Neural progenitor cell (in vitro differentiated cells): ENCODE measurements at regions not wholly inside any gene's neighbourhood (a gene's known extent, or its start where the extent isn't known, plus 50 kb on each side); places are given as distances from the start of the nearest gene placed in this dataset.

Experiments used
- DNase-seq: peaks from one replicate; pipeline ENCODE4 v3.0.0-alpha.2; 2016; ENCODE audit warnings: low spot score
- H2AFZ ChIP-seq: fragments of 200-600 bp; sonication (generic); replicated peaks from 2 replicates; pipeline ENCODE4 v1.6.1; 2016; ENCODE audit warnings: antibody characterized with exemption
- H3F3A ChIP-seq: fragments of 200-600 bp; sonication (generic); 2 replicates; pipeline ENCODE4 v1.6.1; 2016; ENCODE audit warnings: antibody characterized with exemption, low read depth
- H3K27ac ChIP-seq: fragments of 200-600 bp; sonication (generic); 2 replicates; pipeline ENCODE4 v1.5.1; 2016; ENCODE audit warnings: mild to moderate bottlenecking
- H3K27me3 ChIP-seq: fragments of 200-600 bp; sonication (generic); 2 replicates; pipeline ENCODE4 v1.6.1; 2016; ENCODE audit warnings: mild to moderate bottlenecking, moderate library complexity
- H3K36me3 ChIP-seq: fragments of 200-600 bp; sonication (generic); 2 replicates; pipeline ENCODE4 v1.5.1; 2016
- H3K4me1 ChIP-seq: fragments of 200-600 bp; sonication (generic); 2 replicates; pipeline ENCODE4 v1.6.1; 2016; ENCODE audit warnings: mixed run types
- H3K4me2 ChIP-seq: fragments of 200-600 bp; sonication (generic); 2 replicates; pipeline ENCODE4 v1.6.1; 2016
- H3K4me3 ChIP-seq: fragments of 200-600 bp; sonication (generic); 2 replicates; pipeline ENCODE4 v1.5.1; 2016
- H3K79me2 ChIP-seq: fragments of 200-600 bp; sonication (generic); 2 replicates; pipeline ENCODE4 v1.6.1; 2016; ENCODE audit warnings: low read depth
- H3K9ac ChIP-seq: fragments of 200-600 bp; sonication (generic); 2 replicates; pipeline ENCODE4 v1.6.1; 2016
- H3K9me3 ChIP-seq: fragments of 200-600 bp; sonication (generic); 2 replicates; pipeline ENCODE4 v1.5.1; 2016; ENCODE audit warnings: low read depth
- H4K20me1 ChIP-seq: fragments of 200-600 bp; sonication (generic); 2 replicates; pipeline ENCODE4 v1.6.1; 2016; ENCODE audit warnings: low read depth
- H3K27ac Mint-ChIP-seq: 3 replicates; pipeline ENCODE4 v1.8.0; 2021; ENCODE audit warnings: mixed read lengths
- H3K27me3 Mint-ChIP-seq: 2 replicates; pipeline ENCODE4 v1.8.0; 2022; ENCODE audit warnings: low read depth, mild to moderate bottlenecking, inconsistent platforms, moderate library complexity, mixed read lengths; ENCODE audit not compliant: insufficient read depth
- H3K36me3 Mint-ChIP-seq: 3 replicates; pipeline ENCODE4 v1.8.0; 2021; ENCODE audit warnings: mixed read lengths
- H3K4me1 Mint-ChIP-seq: 3 replicates; pipeline ENCODE4 v1.8.0; 2021; ENCODE audit warnings: mixed read lengths
- H3K4me3 Mint-ChIP-seq: 3 replicates; pipeline ENCODE4 v1.8.0; 2021; ENCODE audit warnings: mild to moderate bottlenecking, moderate library complexity, mixed read lengths
- H3K9me3 Mint-ChIP-seq: 3 replicates; pipeline ENCODE4 v1.8.0; 2020; ENCODE audit warnings: mixed read lengths
- CTCF ChIP-seq: fragments of 200-600 bp; sonication (generic); IDR thresholded peaks from 2 replicates; pipeline ENCODE4 v1.5.1; 2017; ENCODE audit warnings: antibody characterized with exemption, mild to moderate bottlenecking
- EZH2 ChIP-seq: fragments of 200-600 bp; sonication (generic); IDR thresholded peaks from 2 replicates; pipeline ENCODE4 v1.6.1; 2017; ENCODE audit warnings: antibody characterized with exemption, mild to moderate bottlenecking, moderate library complexity
- EZH2phosphoT487 ChIP-seq: fragments of 200-600 bp; sonication (generic); IDR thresholded peaks from 2 replicates; pipeline ENCODE4 v1.6.1; 2017; ENCODE audit warnings: antibody characterized with exemption

DNA sequence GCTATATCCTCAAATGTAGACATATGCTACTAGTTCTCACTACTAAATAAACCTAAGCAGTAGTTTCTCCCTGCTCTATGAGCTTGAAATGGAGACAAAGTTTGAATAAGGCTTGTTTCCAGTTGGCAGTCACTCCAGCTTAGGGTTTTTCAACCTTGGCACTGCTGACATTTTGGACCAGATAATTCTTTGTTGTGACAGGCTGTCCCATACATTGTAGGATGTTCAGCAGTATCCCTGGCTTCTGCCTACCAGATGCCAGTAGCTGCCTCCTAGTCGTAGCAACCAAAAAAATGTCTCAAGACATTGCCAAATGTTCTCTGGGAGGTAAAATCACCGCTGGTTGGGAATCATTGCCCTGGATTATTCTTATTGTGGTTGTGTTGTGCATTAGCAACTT, 182.7 kb upstream of the PARD3B start:
- TF ChIP-seq EZH2phosphoT487 (no peak), CTCF (no peak), EZH2 (no peak)
- H3K9me3 Mint-ChIP-seq: no peaks in the 10 kb centered on the region
- H3K4me3 Mint-ChIP-seq: no peak overlapping the region
- no peaks in the 10 kb centered on the region for H4K20me1 ChIP-seq
- no peaks in the 10 kb centered on the region for H3K36me3 ChIP-seq
- H3K4me2 ChIP-seq: no peak overlapping the region
- H3K27ac ChIP-seq: no peak overlapping the region
- H3K4me1 Mint-ChIP-seq: peaks cover 29% of the 10 kb centered on the region
- peaks cover 13% of the 10 kb centered on the region for H3K27me3 Mint-ChIP-seq
- H2AFZ ChIP-seq: no peak overlapping the region
- no peaks in the 10 kb centered on the region for H3K36me3 Mint-ChIP-seq
- peaks cover 1% of the 10 kb centered on the region for H3K4me1 ChIP-seq
- DNase-seq: no peak
- no peak overlapping the region for H3K4me3 ChIP-seq
- no peak overlapping the region for H3K27ac Mint-ChIP-seq
- H3K9me3 ChIP-seq: no peaks in the 10 kb centered on the region
- no peaks in the 10 kb centered on the region for H3K79me2 ChIP-seq
- H3K9ac ChIP-seq: no peak overlapping the region
- H3F3A ChIP-seq: peaks cover under 1% of the 10 kb centered on the region
- H3K27me3 ChIP-seq: no peaks in the 10 kb centered on the region

- H3K36me3 ChIP-seq: no peaks in the 10 kb centered on the region
- TF ChIP-seq CTCF: no peak
- no peak for TF ChIP-seq EZH2phosphoT487
- no peak for TF ChIP-seq EZH2
Observed at GRCh38 chr2:204363513-204363912, 181.8 kb upstream of the PARD3B start.

GRCh38 chr2:204364860-204365535, 180.3 kb upstream of the PARD3B start:
- H3K4me1 ChIP-seq: peaks cover 1% of the 10 kb centered on the region
- DNase-seq: no peak
- Mint-ChIP-seq H3K27me3 (peaks cover 10% of the 10 kb centered on the region), H3K9me3 (no peaks in the 10 kb centered on the region), H3K27ac (no peak overlapping the region), H3K4me3 (no peak overlapping the region), H3K4me1 (peaks cover 35% of the 10 kb centered on the region), H3K36me3 (no peaks in the 10 kb centered on the region)
- no peaks in the 10 kb centered on the region for H3K36me3 ChIP-seq
- H3K27ac ChIP-seq: no peak overlapping the region
- no peak for TF ChIP-seq CTCF
- TF ChIP-seq EZH2phosphoT487: no peak
- no peak for TF ChIP-seq EZH2
- H3K4me3 ChIP-seq: no peak overlapping the region
- H3K27me3 ChIP-seq: no peaks in the 10 kb centered on the region
- H3K4me2 ChIP-seq: no peak overlapping the region
- H3K9me3 ChIP-seq: no peaks in the 10 kb centered on the region
- H3F3A ChIP-seq: no peaks in the 10 kb centered on the region
- H2AFZ ChIP-seq: no peak overlapping the region
- no peak overlapping the region for H3K9ac ChIP-seq
- no peaks in the 10 kb centered on the region for H4K20me1 ChIP-seq
- no peaks in the 10 kb centered on the region for H3K79me2 ChIP-seq

More at GRCh38 chr2:204363513-204363912, 181.8 kb upstream of the PARD3B start:
- Histone ChIP-seq H3K27ac (no peak overlapping the region), H3K4me1 (no peaks in the 10 kb centered on the region), H4K20me1 (no peaks in the 10 kb centered on the region), H3K4me2 (no peak overlapping the region), H3K9ac (no peak overlapping the region), H2AFZ (no peak overlapping the region), H3K27me3 (no peaks in the 10 kb centered on the region), H3K4me3 (no peak overlapping the region), H3K9me3 (no peaks in the 10 kb centered on the region), H3F3A (no peaks in the 10 kb centered on the region), H3K79me2 (no peaks in the 10 kb centered on the region)
- no peaks in the 10 kb centered on the region for H3K9me3 Mint-ChIP-seq
- H3K27me3 Mint-ChIP-seq: peaks cover 12% of the 10 kb centered on the region
- DNase-seq: no peak
- peaks cover 36% of the 10 kb centered on the region for H3K4me1 Mint-ChIP-seq
- H3K27ac Mint-ChIP-seq: no peak overlapping the region
- no peaks in the 10 kb centered on the region for H3K36me3 Mint-ChIP-seq
- H3K4me3 Mint-ChIP-seq: no peak overlapping the region
